ENCODE measurements at regions not wholly inside any gene's neighbourhood (a gene's known extent, or its start where the extent isn't known, plus 50 kb on each side); places are given as distances from the start of the nearest gene placed in this dataset.

GRCh38 chr3:34405159-34405558 lies 606.7 kb downstream of the PDCD6IP start:
- no peaks in the 10 kb centered on the region for H3K9me2 ChIP-seq (ENCODE audit: insufficient read depth, low read length)
- TF ChIP-seq EP300 (conservative IDR thresholded peaks at IDR 0.05; ENCODE audit: poor library complexity, severe bottlenecking) (no peak), MXI1 (conservative IDR thresholded peaks at IDR 0.05; ENCODE audit: poor library complexity, severe bottlenecking) (no peak), TAF1 (IDR thresholded peaks at IDR 0.05; ENCODE audit: low read depth) (no peak), SMC3 (conservative IDR thresholded peaks at IDR 0.05; ENCODE audit: poor library complexity) (no peak), POLR2AphosphoS5 (IDR thresholded peaks at IDR 0.05) (no peak), RAD21 (conservative IDR thresholded peaks at IDR 0.05) (no peak), CTCF (IDR thresholded peaks at IDR 0.05; ENCODE audit: poor library complexity, severe bottlenecking) (no peak), REST (IDR thresholded peaks at IDR 0.05; ENCODE audit: borderline replicate concordance) (no peak), EZH2 (IDR thresholded peaks at IDR 0.05; ENCODE audit: borderline replicate concordance, insufficient read depth, low read length, poor library complexity, severe bottlenecking) (no peak)
- H3F3A ChIP-seq (ENCODE audit: insufficient read depth, low read length, poor library complexity, severe bottlenecking) = no peaks in the 10 kb centered on the region
- H3K27me3 ChIP-seq (ENCODE audit: insufficient read depth, low read depth, low read length) = no peaks in the 10 kb centered on the region
- H3K4me2 ChIP-seq (ENCODE audit: low read length) = no peak overlapping the region
- H4K20me1 ChIP-seq (ENCODE audit: insufficient read depth) = no peaks in the 10 kb centered on the region
- H3K27ac ChIP-seq (ENCODE audit: low read length) = no peak overlapping the region
- H2AFZ ChIP-seq (ENCODE audit: low read depth, low read length) = no peak overlapping the region
- H3K36me3 ChIP-seq (ENCODE audit: insufficient read depth, low read length) = no peaks in the 10 kb centered on the region
- H3K4me3 ChIP-seq (ENCODE audit: low read length) = no peak overlapping the region
- H3K9me3 ChIP-seq (ENCODE audit: low read length) = no peaks in the 10 kb centered on the region
- no peak overlapping the region for H3K9ac ChIP-seq (ENCODE audit: low read length)
- H3K79me2 ChIP-seq (replicated peaks; ENCODE audit: insufficient read depth, low read length) = no peaks in the 10 kb centered on the region

- no peaks in the 10 kb centered on the region for H3K36me3 ChIP-seq (ENCODE audit: insufficient read depth, low read length)
- H3K9me3 ChIP-seq (ENCODE audit: low read length) = no peaks in the 10 kb centered on the region
- H3K9me2 ChIP-seq (ENCODE audit: insufficient read depth, low read length) = no peaks in the 10 kb centered on the region
- no peaks in the 10 kb centered on the region for H3K79me2 ChIP-seq (replicated peaks; ENCODE audit: insufficient read depth, low read length)
- H3F3A ChIP-seq (ENCODE audit: insufficient read depth, low read length, poor library complexity, severe bottlenecking) = no peaks in the 10 kb centered on the region
- TF ChIP-seq REST (IDR thresholded peaks at IDR 0.05; ENCODE audit: borderline replicate concordance) (no peak), CTCF (IDR thresholded peaks at IDR 0.05; ENCODE audit: poor library complexity, severe bottlenecking) (no peak), POLR2AphosphoS5 (IDR thresholded peaks at IDR 0.05) (no peak), MXI1 (conservative IDR thresholded peaks at IDR 0.05; ENCODE audit: poor library complexity, severe bottlenecking) (no peak), EP300 (conservative IDR thresholded peaks at IDR 0.05; ENCODE audit: poor library complexity, severe bottlenecking) (no peak), RAD21 (conservative IDR thresholded peaks at IDR 0.05) (no peak), EZH2 (IDR thresholded peaks at IDR 0.05; ENCODE audit: borderline replicate concordance, insufficient read depth, low read length, poor library complexity, severe bottlenecking) (no peak), TAF1 (IDR thresholded peaks at IDR 0.05; ENCODE audit: low read depth) (no peak), SMC3 (conservative IDR thresholded peaks at IDR 0.05; ENCODE audit: poor library complexity) (no peak)
- H2AFZ ChIP-seq (ENCODE audit: low read depth, low read length) = no peak overlapping the region
- no peak overlapping the region for H3K27ac ChIP-seq (ENCODE audit: low read length)
- H4K20me1 ChIP-seq (ENCODE audit: insufficient read depth) = no peaks in the 10 kb centered on the region
- H3K27me3 ChIP-seq (ENCODE audit: insufficient read depth, low read depth, low read length) = no peaks in the 10 kb centered on the region
- no peak overlapping the region for H3K4me3 ChIP-seq (ENCODE audit: low read length)
- H3K9ac ChIP-seq (ENCODE audit: low read length) = no peak overlapping the region
- H3K4me2 ChIP-seq (ENCODE audit: low read length) = no peak overlapping the region
Measured at GRCh38 chr3:34407281-34407680, 608.9 kb downstream of the PDCD6IP start.

All from neural cell (in vitro differentiated cells).